Stimulated activated CD4-positive, alpha-beta T cell treated with anti-CD3 and anti-CD28 coated beads, Interleukin-12 subunit alpha, Interleukin-12 subunit beta, amount 100 ng/mL, for 48 hours (primary cell): ENCODE measurements at regions not wholly inside any gene's neighbourhood (a gene's known extent, or its start where the extent isn't known, plus 50 kb on each side); places are given as distances from the start of the nearest gene placed in this dataset.

Experiments
- DNase-seq, 3 donors: peaks; one replicate each; pipeline ENCODE4 v3.0.0-alpha.2; 2020; ENCODE audit warnings: low read depth in 2 of 3, low spot score in 1 of 3

DNA sequence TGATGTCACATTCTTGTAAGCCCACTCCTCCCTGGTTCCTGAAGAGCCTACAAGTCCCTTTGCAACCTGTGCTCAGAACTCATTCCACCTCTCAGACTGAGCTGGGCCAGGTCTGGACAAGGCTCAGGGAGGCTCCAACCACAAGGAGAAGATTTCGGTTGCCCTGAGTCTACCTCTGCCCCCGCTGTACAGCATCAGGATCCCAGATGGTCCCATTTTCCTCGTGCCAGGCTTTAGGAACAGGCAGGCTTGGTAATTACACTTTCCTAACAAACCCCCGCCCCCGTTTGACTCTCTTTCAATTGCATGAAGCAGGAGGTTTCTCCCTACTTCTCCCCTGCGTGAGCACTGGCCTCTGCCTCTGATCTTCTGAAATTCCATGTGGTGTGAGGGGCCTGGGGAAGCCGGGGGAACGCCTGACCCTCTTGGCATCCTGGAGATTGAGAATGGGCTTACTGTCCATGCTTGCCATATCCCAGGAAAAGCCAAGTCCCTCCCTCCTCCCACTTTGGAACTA is 86.9 kb upstream of the CTNNA1 start:
- DNase-seq: no peak

DNA sequence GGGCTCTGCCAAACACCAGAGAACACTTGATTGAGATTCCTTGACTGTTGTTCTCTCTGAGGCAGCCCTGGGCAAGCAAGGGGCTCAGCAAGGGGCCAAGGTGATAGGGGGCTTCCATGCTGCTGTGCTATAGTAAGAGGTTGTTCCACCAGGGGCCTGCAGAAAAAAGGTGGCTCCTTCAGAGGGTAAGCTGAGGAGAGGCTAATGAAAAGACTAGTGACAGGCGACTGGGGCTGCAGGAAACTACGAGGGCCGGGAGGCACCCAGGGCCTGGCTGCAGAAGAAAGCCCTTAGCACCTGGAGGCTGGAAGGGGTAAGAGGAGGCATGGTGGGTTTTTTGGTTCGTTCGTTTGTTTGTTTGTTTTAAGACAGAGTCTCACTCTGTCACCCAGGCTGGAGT is 88.0 kb upstream of the CTNNA1 start:
- DNase-seq: no peak

DNA sequence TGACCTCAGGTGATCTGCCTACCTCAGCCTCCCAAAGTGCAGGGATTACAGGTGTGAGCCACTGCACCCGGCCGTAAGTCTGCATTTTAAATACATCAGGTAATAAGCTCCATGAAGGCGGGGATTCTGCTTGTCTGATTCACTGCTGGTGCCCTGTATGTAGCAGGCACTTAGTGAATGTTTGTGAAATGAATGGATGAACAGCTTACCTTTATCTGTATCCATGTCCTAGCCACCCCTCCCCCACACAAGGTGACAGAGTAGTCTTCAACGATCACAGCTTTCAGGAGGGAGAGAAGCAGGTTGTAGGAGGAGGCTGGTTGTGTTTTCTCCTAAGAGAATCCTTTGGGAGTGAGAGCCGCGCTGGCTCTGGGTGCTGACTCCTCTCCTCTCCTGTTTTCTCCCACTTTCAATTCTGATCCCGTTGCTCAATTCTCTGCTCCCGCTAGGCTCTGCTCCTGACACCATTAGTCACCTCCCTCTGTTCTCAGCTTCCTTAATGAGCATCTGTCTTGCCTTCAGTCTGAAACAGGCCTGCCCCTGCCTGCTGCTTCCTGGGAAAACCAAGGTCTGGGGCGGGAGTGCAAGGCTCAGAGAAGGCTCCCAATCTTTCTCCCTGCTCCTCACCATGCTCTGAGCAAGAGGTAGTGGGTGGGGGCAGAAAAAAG is 88.8 kb upstream of the CTNNA1 start:
- no peak for DNase-seq

DNA sequence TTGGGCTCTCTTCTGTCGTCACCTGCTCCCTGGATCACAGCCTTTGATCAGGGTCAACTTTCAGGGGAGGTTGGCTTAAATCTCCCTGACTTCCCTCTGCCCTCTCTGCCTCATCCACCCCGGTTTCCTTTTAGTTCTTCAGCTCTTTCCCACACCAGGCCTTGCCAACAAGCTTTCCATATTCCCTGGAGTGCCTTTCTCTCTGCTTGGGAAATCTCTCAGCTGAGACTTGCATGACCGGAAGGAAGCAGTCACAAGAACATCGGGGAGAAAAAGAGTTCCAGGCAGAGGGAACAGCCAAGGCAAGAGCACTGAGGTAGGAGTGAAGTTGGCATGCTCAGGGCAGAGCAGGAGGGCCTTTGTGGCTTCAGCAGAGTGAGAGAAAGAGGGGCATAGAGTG is 88.4 kb upstream of the HSPA9 start:
- DNase-seq: no peak

DNA sequence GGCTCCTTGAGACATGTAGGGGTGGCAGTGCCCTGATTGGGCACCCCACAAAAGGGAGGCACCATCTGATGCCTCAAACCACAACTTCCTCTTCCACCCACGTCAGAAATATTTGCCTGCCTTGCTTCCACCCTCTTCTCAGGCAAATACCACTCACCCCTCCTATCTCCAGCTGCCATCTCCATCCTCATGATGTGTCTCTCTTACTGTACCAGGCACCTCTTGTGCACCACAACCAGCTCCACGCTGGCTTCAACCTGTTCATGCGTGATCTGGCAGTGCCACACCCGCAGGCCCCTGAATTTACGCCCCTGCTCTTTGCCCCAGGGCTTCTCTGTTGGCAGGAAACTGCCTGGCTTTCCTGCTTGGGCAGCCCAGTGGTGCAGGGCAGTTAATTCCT is 87.8 kb upstream of the HSPA9 start:
- no peak for DNase-seq

DNA sequence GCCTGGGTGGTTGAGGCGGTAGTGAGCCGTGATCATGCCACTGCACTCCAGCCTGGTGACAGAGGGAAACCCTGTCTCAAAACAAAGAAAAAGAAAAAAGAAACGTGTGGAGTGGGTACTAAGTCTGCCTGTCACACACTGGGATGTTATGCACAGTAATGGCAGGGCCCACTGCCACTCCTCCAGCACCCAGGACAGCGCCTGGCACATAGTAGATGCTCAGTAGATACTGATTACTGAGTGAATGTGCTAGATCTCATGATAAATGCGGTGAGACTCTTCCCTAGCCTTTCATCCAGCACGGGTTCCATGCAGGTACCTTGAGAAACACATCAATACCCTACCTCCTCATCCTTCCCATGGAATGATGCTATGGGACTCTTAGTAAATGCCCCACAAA is 87.4 kb upstream of the HSPA9 start:
- DNase-seq: peak in 1 of 3 donors; percentile 6

DNA sequence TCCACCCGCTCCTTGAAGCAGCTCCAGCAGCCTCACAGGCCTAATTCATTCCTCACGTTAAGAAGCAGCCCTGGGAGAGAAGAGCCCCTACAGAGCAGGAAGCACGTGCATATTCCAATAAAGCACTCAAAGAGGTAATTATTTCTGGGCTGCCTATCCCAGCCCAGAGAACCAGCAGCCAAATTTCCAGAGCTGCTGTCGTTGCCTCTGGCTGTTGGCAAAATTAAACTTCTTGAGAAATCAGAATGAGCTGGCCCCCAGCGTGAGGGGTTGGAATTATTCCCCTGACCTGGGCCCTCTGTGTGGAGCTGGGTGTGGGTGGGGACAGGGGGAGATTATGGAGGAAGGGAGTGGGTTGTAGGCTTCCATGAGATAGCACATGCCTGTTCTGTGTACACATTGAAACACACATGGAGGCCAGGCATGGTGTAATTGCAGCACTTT is 86.8 kb upstream of the HSPA9 start:
- no peak for DNase-seq

DNA sequence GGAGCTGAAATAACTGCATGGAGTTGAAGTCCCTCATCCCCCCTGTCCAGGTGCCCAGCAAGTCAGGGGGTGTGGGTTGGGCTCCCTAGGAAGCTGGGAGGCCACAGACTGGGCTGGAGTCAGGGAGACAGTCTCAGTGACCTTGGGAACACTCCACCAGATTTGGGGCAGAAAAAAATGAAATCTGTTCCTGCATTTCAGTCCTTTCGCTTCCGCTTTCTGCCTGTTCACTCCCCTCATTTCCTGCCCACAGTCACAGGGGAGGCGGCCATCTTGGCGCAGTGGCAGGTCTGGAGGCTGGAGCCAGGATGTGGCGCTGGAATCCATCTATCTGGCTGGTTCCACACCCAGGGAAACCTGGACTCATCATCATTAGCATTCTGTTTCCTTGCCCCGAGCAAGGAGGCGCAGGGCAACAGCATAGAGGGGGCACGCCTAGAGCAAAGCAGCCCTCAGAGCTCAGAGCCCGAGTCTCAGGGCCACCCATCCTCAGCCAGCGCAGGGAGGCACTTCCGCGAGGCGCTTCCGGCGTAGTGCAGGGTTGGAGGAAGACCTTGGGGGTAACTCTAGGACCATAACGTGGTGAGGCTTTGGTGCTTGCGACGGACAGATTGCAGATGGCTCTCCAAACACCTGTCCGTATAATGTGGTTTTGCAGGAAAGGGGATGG is 86.2 kb upstream of the HSPA9 start:
- no peak for DNase-seq

DNA sequence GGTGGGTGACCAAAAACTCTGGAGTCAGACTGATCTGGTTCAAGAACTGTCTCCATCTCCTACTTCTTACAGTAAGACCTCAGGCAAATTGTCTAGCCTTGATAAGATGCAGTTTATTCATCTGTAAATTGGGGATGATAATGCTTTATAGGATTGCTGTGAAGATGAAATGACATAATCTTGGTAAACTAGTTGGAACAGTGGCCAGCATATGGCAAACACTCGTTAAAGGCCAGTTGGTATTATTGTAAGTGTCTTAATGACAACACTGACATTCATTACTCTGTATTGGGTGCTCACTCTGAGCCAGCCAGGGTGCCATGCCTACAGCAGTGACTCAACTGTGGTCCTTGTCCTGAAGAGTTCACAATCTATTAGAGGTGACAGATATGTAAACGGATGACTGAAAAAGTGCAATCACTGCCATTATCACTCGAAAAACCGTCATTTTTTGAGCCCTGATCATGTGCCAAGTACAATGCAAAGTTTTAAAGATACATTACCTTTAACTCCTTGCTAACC is 84.9 kb upstream of the HSPA9 start:
- DNase-seq: no peak

DNA sequence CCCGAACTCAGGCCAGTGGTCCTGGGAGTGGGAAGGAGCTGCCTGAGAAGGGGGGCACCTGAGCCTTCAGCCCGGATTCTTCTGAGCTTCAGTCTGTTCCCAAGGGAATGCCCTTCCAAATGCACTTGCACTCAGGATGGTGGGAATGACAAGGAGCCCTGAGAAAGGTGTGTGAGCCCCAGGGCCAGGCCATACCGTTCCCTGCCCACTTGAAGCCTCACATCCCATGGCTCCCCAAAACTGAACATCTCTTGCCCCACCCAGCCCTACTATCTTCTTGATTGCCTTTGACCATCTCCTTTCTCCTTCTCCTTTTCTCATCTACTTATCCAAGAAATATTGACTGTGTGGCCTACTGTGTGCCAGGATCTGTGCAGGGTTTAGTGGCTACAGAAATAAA is 84.4 kb upstream of the HSPA9 start:
- DNase-seq: no peak

DNA sequence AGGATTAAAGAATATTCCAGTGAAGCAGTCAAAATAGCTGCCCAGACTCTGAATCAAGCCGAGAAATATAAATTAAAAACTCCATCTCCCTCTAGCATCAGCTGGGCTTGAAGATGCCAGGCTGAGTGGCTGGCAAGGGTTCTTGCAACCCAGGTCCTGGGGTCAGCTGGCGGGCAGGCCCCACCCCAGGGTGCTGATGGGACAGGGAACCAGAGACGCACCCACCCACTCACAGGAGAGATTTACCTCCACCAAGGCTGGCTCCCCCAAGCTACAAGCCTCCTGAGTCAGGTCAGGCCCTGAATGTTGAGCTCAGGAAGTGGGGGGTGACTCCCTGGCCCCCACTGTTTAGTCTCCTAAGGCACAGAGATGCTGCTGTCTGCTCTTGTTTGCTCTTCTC is 83.9 kb upstream of the HSPA9 start:
- no peak for DNase-seq

DNA sequence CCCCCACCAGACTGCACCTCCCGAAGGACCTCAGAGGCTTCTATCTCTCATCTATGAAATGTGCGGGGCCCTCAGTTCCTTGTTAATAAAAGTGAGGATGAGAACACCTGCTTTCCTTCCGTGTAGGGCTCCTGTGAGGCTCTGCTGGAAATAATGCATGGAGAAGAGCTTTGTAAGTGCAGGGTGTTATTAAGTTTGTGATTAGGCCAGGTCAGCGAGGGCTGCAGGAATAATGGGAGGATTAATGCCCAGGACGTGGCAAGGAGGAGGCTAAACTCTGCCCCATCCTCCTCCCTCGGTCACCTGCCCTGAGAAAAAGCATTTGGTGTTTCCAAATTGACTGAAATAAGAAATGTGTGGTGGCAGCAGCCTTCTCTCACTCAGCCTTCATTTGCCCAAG is 83.5 kb upstream of the HSPA9 start:
- no peak for DNase-seq

DNA sequence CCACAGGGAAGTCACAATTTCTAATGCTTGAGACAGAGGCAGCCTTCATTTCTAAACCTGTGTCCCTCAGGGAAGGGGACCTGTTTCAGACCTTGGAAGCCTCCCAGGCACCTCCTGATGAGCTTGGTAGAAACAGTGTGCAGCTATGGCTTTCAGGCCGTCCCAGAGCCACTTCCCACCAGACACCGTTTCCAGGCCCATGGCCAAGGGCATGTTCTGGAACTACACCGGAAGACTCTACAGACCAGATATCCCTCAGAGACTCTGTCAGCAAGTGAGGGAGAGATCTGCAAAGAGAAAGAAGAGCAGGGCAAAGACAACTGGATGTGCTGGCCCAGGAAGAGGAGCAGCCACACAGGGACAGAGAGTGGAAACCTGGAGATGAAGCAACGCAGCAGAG is 82.2 kb upstream of the HSPA9 start:
- no peak for DNase-seq

DNA sequence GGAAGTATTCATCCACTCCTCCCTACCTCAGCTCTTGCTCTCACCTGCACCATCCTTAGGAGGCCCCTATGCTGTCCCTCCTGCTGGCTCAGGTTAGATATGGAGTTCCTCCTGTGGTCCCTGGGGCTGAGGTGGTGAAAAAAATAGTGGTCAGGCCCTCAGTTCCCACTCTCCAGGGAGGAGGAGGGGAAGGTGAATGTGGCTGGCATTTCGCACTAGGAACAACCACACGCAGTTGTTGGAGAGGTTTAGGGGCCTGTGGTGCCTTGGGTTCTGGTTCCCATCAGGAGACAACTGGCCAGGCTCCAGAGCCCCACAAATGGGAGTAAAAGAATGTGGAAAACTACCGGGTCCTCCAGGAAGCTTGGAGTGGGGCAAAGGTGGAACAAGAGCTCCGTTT is 81.7 kb upstream of the HSPA9 start:
- no peak for DNase-seq

DNA sequence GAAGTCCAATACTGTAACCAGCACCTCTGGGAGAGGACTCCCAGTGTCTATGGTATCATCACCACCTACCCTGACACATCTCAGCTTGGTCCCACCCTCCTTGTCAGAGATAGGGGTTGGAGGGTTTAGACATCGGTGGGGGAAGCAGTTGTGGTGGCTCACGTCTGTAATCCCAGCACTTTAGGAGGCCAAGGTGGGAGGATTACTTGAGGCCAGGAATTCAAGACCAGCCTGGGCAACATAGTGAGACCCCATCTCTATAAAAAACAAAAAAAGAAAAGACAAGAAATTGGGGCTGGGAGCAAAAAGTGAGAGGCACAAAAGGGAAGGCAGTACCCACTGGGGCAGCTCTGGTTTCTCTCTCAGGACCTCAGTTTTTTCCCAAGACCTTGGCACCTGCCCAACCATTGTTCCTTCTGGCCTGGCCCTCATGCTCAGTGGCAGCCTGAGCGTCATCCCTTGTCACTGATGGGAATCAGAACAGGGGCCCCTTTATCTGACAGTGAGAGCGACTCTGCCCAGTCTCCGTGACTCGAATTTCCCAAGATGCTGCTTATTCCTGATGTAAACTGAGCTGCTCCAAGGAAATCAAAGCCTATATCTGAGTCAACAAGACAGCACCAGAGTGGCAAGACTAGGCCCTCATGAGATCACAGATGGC is 80.5 kb upstream of the HSPA9 start:
- DNase-seq: no peak

DNA sequence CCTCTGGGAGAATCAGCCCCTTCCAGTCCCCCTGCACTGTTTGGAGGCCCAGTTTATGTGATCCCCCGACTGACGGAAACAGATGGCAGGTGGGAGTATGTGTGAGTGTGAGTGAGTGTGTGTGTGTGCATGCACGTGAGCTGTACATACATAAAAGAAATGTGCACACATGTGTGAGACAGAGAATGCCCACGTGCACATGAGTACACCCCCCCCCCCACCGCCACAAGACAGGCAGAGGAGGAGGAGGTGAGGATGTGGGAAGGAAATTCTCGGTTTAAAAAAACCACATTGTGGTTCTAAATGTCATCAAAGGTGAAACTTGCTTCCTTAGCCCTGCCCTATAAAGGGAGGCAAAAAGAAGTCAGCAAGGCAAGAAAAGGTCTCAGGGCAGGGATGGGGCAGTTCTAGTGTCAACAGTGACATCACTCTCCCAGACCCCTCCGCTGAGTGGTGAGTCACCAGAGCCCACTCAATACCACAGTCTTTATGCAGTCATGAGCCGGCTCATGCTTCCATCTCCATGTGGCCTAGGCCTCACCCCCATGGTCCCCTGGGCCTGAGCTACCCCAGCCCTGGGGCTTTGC is 79.2 kb upstream of the HSPA9 start:
- peak; percentile 54 to 57 (median 55) for DNase-seq

DNA sequence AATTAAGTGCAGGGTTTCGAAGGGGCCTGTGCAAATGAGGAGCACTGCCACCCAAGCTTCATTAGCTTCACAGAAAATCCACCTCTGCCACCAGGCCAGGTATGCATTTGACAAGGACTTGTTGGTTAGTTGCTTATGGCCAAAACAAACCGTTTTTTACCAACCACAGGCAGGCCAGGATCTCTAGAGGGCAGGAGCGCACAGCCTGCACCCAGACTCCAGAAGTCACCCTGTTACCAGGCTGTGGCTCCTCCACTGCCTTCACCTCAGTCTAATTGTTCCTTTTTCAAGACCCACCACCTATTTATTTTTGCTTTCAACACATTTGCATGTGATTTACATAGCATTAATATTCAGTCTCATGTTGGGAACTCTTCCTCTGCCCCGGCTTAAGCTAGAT is 78.3 kb upstream of the HSPA9 start:
- DNase-seq: no peak

DNA sequence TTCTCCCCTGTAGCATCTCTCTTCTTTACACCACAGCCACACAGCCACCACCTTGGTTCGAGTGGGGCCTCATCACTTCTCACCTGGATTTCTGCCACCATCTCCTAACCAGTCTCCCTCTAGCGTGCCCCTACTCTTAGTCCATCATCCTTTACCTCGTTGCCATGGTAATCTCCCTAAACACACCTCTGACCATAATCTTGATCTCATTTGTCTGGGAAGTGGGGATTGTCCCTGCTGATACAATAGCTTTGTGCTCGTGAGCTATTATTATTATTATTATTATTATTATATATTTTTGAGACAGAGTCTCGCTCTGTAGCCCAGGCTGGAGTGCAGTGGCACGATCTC is 76.5 kb upstream of the HSPA9 start:
- no peak for DNase-seq

DNA sequence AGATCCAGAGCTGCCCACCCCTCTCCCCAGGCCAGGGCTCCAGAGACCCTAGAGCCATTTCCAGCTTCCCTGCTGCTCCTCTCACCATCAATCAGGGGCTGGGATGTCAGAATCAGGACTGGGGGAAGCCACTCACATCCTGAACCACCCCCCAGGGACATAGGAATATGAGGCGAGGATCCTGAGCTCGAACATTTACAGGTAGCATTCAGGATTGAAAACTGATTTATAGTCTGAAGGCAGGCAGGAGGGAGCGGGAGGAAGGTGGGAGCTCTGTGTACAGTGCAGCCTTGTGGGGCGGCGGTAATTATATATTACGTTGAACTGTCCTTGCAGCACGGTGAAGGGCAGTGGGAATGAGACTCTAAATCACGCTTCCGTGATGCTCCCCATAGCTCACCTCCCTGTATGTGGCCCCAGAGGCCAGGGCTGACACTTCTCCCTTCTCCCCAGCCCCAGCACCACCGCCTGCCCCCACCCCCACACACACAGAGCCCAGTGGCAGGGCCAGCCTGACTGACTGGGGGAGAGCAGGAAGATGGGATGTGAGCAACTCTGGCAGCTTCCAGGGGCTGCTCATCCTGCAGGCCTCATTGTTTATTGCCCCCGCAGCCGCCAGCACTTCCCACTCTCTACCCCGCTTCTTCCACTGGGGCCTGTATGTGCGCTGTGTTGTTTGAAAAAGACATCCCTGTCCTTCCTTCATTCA is 76.0 kb upstream of the HSPA9 start:
- no peak for DNase-seq

DNA sequence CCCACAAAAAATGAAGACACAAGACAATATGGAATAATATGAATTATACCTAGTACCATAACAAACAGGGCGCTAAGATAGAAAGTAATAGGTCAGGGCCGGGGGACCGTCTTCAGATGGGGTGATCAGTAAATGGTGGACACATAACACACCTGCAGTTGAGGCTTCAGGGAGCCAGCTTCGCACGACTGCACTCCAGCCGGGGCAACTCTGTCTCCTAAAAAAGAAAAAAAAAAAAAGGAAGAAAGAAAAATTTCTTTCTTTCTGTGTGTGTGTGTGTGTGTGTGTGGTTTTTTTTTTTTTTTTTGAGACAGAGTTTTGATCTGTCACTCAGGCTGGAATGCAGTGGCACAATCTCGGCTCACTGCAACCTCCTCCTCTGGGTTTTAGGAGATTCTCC is 75.0 kb upstream of the HSPA9 start:
- no peak for DNase-seq

DNA sequence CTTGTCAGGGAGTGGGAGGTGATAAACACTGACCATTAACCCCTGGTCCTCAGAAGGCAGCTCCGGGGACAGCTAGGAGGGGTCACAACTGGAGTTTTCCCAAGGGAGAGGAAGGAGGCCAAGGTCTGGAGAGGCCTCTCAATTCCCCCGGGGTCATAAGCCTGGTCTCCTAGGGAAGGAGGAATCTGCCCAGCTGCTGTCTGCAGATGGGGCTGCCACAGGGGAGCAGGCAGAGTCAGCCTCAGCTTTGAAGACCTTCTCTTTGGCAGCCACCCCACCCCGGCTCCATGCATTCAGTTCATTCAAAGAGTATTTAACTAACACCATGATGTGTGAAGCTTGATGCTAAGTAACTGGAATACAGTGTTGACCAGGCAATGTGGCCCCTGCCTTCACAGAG is 74.6 kb upstream of the HSPA9 start:
- DNase-seq: no peak
